Activated CD8-positive, alpha-beta T cell treated with anti-CD3 and anti-CD28 coated beads, Interleukin-2, amount 10 ng/mL, durations not matched to agents 7 days and 5 days (primary cell): ENCODE measurements at regions not wholly inside any gene's neighbourhood (a gene's known extent, or its start where the extent isn't known, plus 50 kb on each side); places are given as distances from the start of the nearest gene placed in this dataset.
"Not testable (repeated sequence)": the region's sequence is repeated elsewhere in the genome, so short reads cannot be mapped to it uniquely, and the experiment has no call there.

ENCODE experiments used
- ATAC-seq: fragments of 150-1000 bp; cut with Tn5 transposase; one replicate; pipeline ENCODE4 v1.10.0; 2021; ENCODE audit warnings: moderate library complexity
- CTCF ChIA-PET: fragments of 350-600 bp; sonication (Branson Sonifier 250); formaldehyde crosslinking; loops from one replicate; lab custom pipeline; 2021; ENCODE audit warnings: antibody characterized with exemption; lab: Charles Lee
- POLR2A ChIA-PET: fragments of 350-600 bp; sonication (Branson Sonifier 250); formaldehyde crosslinking; loops from one replicate; lab custom pipeline; 2021; ENCODE audit warnings: antibody characterized with exemption; lab: Charles Lee
- DNase-seq: peaks from one replicate; pipeline ENCODE4 v3.0.0-alpha.2; 2020
- H3K27ac Mint-ChIP-seq: one replicate; pipeline ENCODE4 v1.8.0; 2021; ENCODE audit warnings: mild to moderate bottlenecking, mixed read lengths
- H3K27me3 Mint-ChIP-seq: one replicate; pipeline ENCODE4 v1.8.0; 2021; ENCODE audit warnings: low read depth, mixed read lengths
- H3K36me3 Mint-ChIP-seq: one replicate; pipeline ENCODE4 v1.8.0; 2021; ENCODE audit warnings: low read depth, mixed read lengths
- H3K4me1 Mint-ChIP-seq: one replicate; pipeline ENCODE4 v1.8.0; 2021; ENCODE audit warnings: low read depth, mixed read lengths
- H3K4me3 Mint-ChIP-seq: one replicate; pipeline ENCODE4 v1.8.0; 2021; ENCODE audit warnings: mild to moderate bottlenecking, mixed read lengths
- H3K9me3 Mint-ChIP-seq: one replicate; pipeline ENCODE4 v1.8.0; 2022; ENCODE audit warnings: mixed read lengths; ENCODE audit not compliant: insufficient read depth

DNA sequence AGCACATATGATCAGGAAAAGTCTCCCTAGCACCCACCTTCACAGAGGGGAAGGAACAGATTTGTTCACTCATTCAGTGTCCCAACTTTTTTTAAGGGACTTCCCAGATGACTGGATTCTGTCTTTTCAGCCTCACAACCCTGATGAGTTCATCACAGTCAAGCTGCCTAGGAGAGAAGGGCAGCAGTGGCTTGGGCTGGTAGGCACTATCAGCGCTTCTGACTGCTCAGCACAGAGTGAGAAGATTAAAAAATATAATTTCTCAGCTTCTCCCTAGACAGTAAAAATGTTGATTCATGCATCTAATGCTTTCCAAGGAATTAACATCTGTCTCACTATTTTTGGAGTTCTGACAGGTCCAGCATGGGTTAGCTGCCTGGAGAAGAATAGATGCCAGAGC is 328.2 kb downstream of the DTHD1 start:
- ChIA-PET POLR2A (no interaction called here), CTCF (no interaction called here)
- ATAC-seq (no peak), DNase-seq (no peak)
- Mint-ChIP-seq H3K27ac (no peak overlapping the region), H3K4me1 (no peaks in the 10 kb centered on the region), H3K27me3 (no peaks in the 10 kb centered on the region), H3K9me3 (peaks cover 5% of the 10 kb centered on the region), H3K4me3 (no peak overlapping the region), H3K36me3 (no peaks in the 10 kb centered on the region)

GRCh38 chr4:36610628-36611027 is 329.2 kb downstream of the DTHD1 start:
- DNase-seq (no peak), ATAC-seq (no peak)
- no peaks in the 10 kb centered on the region for H3K9me3 Mint-ChIP-seq
- POLR2A ChIA-PET: no interaction called here
- H3K27ac Mint-ChIP-seq: no peak overlapping the region
- no peaks in the 10 kb centered on the region for H3K36me3 Mint-ChIP-seq
- H3K4me1 Mint-ChIP-seq: no peaks in the 10 kb centered on the region
- no peak overlapping the region for H3K4me3 Mint-ChIP-seq
- H3K27me3 Mint-ChIP-seq: no peaks in the 10 kb centered on the region
- CTCF ChIA-PET: no interaction called here

GRCh38 chr4:36613142-36613541 is 331.7 kb downstream of the DTHD1 start:
- POLR2A ChIA-PET, H3K4me3 Mint-ChIP-seq, DNase-seq, H3K4me1 Mint-ChIP-seq, CTCF ChIA-PET, H3K27ac Mint-ChIP-seq, H3K9me3 Mint-ChIP-seq, H3K27me3 Mint-ChIP-seq, ATAC-seq, H3K36me3 Mint-ChIP-seq: not testable (repeated sequence)

GRCh38 chr4:36614011-36614410 is 332.6 kb downstream of the DTHD1 start:
- ATAC-seq: no peak
- no peaks in the 10 kb centered on the region for H3K9me3 Mint-ChIP-seq
- CTCF ChIA-PET: no interaction called here
- no peak overlapping the region for H3K4me3 Mint-ChIP-seq
- H3K27ac Mint-ChIP-seq: no peak overlapping the region
- no peaks in the 10 kb centered on the region for H3K4me1 Mint-ChIP-seq
- POLR2A ChIA-PET: no interaction called here
- no peak for DNase-seq
- no peaks in the 10 kb centered on the region for H3K36me3 Mint-ChIP-seq
- no peaks in the 10 kb centered on the region for H3K27me3 Mint-ChIP-seq

- no peak for DNase-seq
- no peaks in the 10 kb centered on the region for H3K27me3 Mint-ChIP-seq
- ATAC-seq: no peak
- CTCF ChIA-PET: no interaction called here
- H3K27ac Mint-ChIP-seq: no peak overlapping the region
- H3K4me3 Mint-ChIP-seq: no peak overlapping the region
- POLR2A ChIA-PET: interaction anchor here (0.6 kb wide), 1 partner anchor 729 kb away, joined by 3 read pairs; no protein-coding TSS in a partner anchor
- H3K4me1 Mint-ChIP-seq: no peaks in the 10 kb centered on the region
- H3K36me3 Mint-ChIP-seq: no peaks in the 10 kb centered on the region
- H3K9me3 Mint-ChIP-seq: no peaks in the 10 kb centered on the region
Observed at GRCh38 chr4:36618102-36618501, 336.7 kb downstream of the DTHD1 start.

- Mint-ChIP-seq H3K4me1 (no peaks in the 10 kb centered on the region), H3K36me3 (no peaks in the 10 kb centered on the region), H3K4me3 (no peak overlapping the region), H3K27ac (no peak overlapping the region), H3K27me3 (no peaks in the 10 kb centered on the region), H3K9me3 (no peaks in the 10 kb centered on the region)
- POLR2A ChIA-PET: no interaction called here
- CTCF ChIA-PET: no interaction called here
- no peak for DNase-seq
- no peak for ATAC-seq
Observed at GRCh38 chr4:36624030-36624429, 342.6 kb downstream of the DTHD1 start.

GRCh38 chr4:36638273-36638811 is 356.9 kb downstream of the DTHD1 start:
- ATAC-seq (no peak), DNase-seq (no peak)
- H3K9me3 Mint-ChIP-seq: no peaks in the 10 kb centered on the region
- CTCF ChIA-PET: no interaction called here
- no peaks in the 10 kb centered on the region for H3K36me3 Mint-ChIP-seq
- H3K27me3 Mint-ChIP-seq: no peaks in the 10 kb centered on the region
- POLR2A ChIA-PET: no interaction called here
- H3K4me1 Mint-ChIP-seq: no peaks in the 10 kb centered on the region
- no peak overlapping the region for H3K27ac Mint-ChIP-seq
- no peak overlapping the region for H3K4me3 Mint-ChIP-seq

DNA sequence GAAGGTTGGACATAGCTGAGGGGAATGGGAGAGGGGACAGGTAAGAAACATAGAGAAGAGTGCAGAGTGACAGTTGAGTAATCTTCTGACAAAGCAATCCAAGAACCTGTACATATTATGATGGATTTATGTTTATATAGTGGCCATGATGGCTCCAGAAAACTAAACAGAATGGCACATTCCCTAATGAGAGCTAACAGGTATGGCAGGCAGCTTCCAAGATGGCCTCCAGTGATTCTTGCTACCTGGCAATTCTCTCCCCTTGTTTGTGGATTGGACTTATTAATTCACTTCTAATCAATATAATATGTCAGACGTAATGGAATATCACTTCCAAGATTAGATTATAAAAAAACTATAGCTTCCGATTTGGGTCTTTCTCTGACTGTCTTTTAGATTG is 359.5 kb downstream of the DTHD1 start:
- Mint-ChIP-seq H3K9me3 (no peaks in the 10 kb centered on the region), H3K27me3 (no peaks in the 10 kb centered on the region), H3K4me1 (no peaks in the 10 kb centered on the region), H3K4me3 (no peak overlapping the region), H3K27ac (no peak overlapping the region), H3K36me3 (no peaks in the 10 kb centered on the region)
- ATAC-seq: no peak
- ChIA-PET POLR2A (no interaction called here), CTCF (no interaction called here)
- no peak for DNase-seq

GRCh38 chr4:36651253-36651652 is 369.8 kb downstream of the DTHD1 start:
- no peak overlapping the region for H3K4me3 Mint-ChIP-seq
- CTCF ChIA-PET: no interaction called here
- no peak for DNase-seq
- H3K27ac Mint-ChIP-seq: no peak overlapping the region
- H3K27me3 Mint-ChIP-seq: no peaks in the 10 kb centered on the region
- ATAC-seq: no peak
- POLR2A ChIA-PET: no interaction called here
- no peaks in the 10 kb centered on the region for H3K36me3 Mint-ChIP-seq
- H3K4me1 Mint-ChIP-seq: no peaks in the 10 kb centered on the region
- H3K9me3 Mint-ChIP-seq: no peaks in the 10 kb centered on the region

DNA sequence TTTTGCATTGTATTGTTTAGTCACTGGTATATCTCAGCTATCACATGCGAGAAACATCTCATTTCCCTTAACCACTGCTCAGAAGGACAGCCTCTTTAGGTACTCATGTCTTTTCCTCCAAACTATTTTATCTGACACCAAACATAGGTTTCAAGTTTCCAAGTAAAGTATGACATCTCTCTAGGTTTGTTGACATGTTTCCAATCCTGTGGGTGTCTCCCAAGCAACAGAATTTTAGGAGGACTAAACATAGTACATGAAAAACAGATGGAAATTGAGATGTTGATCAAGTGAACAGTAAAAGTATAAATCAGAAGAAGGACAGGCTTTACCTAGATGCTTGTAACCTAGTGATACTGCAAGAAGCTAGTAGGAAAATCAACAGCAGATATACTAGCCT is 371.4 kb downstream of the DTHD1 start:
- ChIA-PET CTCF (no interaction called here), POLR2A (no interaction called here)
- H3K4me3 Mint-ChIP-seq: no peak overlapping the region
- no peaks in the 10 kb centered on the region for H3K9me3 Mint-ChIP-seq
- DNase-seq: no peak
- no peaks in the 10 kb centered on the region for H3K4me1 Mint-ChIP-seq
- no peaks in the 10 kb centered on the region for H3K27me3 Mint-ChIP-seq
- no peak overlapping the region for H3K27ac Mint-ChIP-seq
- H3K36me3 Mint-ChIP-seq: no peaks in the 10 kb centered on the region
- ATAC-seq: no peak

DNA sequence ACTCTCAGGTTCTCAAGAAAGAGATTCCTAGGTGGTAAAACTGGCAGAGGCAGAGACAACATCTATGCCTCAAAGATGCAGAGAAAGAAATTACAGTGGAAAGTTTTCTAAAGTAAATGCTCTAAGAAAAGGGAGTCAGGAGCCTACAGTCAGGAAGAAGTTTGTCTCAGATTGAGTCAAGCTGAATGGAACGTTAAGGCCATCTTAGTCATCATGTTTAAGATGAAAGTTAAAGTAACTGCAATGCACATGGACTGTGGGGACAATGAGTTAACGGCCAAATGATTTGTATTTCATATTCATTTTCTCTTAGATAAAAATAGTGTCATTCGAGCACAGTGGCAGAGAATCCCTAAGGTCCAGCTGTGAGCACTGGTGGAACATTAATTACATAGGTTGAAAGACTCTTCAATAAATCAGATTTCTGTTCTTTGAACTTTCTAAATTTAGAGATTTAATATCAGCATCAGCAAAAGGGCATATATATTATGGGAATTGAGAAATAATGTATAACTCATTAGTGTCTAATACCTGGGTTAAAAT is 384.6 kb downstream of the DTHD1 start:
- Mint-ChIP-seq H3K27ac (no peak overlapping the region), H3K4me3 (no peak overlapping the region), H3K36me3 (no peaks in the 10 kb centered on the region), H3K9me3 (no peaks in the 10 kb centered on the region), H3K4me1 (no peaks in the 10 kb centered on the region), H3K27me3 (no peaks in the 10 kb centered on the region)
- no peak for ATAC-seq
- ChIA-PET POLR2A (no interaction called here), CTCF (no interaction called here)
- no peak for DNase-seq

- ChIA-PET POLR2A (no interaction called here), CTCF (no interaction called here)
- Mint-ChIP-seq H3K36me3 (no peaks in the 10 kb centered on the region), H3K4me3 (no peak overlapping the region), H3K4me1 (no peaks in the 10 kb centered on the region), H3K27me3 (no peaks in the 10 kb centered on the region), H3K9me3 (no peaks in the 10 kb centered on the region), H3K27ac (no peak overlapping the region)
- DNase-seq (no peak), ATAC-seq (no peak)
Observed at GRCh38 chr4:36675436-36675835, 394.0 kb downstream of the DTHD1 start.
